ENCODE measurements at regions not wholly inside any gene's neighbourhood (a gene's known extent, or its start where the extent isn't known, plus 50 kb on each side); places are given as distances from the start of the nearest gene placed in this dataset.

GRCh38 chr1:164071288-164071687 is 487.7 kb upstream of the PBX1 start (continued):
- TF ChIP-seq CHD7 (IDR thresholded peaks at IDR 0.05; ENCODE audit: low read depth, low read length) (no peak), HOXB6 (CRISPR knock-in tag; IDR thresholded peaks at IDR 0.05; ENCODE audit: borderline replicate concordance) (no peak), NR4A1 (CRISPR knock-in tag; IDR thresholded peaks at IDR 0.05) (no peak), NR4A1 (tag; IDR thresholded peaks at IDR 0.05) (no peak), RFX5 (IDR thresholded peaks at IDR 0.05; ENCODE audit: low read depth, low read length) (no peak), ZNF354B (CRISPR knock-in tag; IDR thresholded peaks at IDR 0.05) (peak; percentile 76; the same call in 1 of the 2 replicates)

Data from K562 (cell line).